T1000 (cell line): ENCODE measurements at regions not wholly inside any gene's neighbourhood (a gene's known extent, or its start where the extent isn't known, plus 50 kb on each side); places are given as distances from the start of the nearest gene placed in this dataset.

Experiments
- DNase-seq: peaks from one replicate; lab custom pipeline; 2025; ENCODE audit warnings: mixed read lengths; lab: John Stamatoyannopoulos, UW

GRCh38 chr4:175441256-175441655 lies 370.8 kb downstream of the GPM6A start:
- no peak for DNase-seq

- DNase-seq = no peak
These were observed 368.5 kb downstream of the GPM6A start for GRCh38 chr4:175443547-175443946.

- DNase-seq = no peak
These were observed 367.6 kb downstream of the GPM6A start for GRCh38 chr4:175444512-175444911.

GRCh38 chr4:175447016-175447415 lies 365.0 kb downstream of the GPM6A start:
- DNase-seq = no peak

GRCh38 chr4:175450446-175450845 lies 361.6 kb downstream of the GPM6A start:
- no peak for DNase-seq

- no peak for DNase-seq
These were observed 360.7 kb downstream of the GPM6A start for GRCh38 chr4:175451238-175451965.

- DNase-seq = no peak
These were observed 358.6 kb downstream of the GPM6A start for GRCh38 chr4:175453456-175453855.

GRCh38 chr4:175456131-175456530 lies 355.9 kb downstream of the GPM6A start:
- no peak for DNase-seq

GRCh38 chr4:175457956-175458355 lies 354.1 kb downstream of the GPM6A start:
- DNase-seq = no peak

- no peak for DNase-seq
These were observed 352.5 kb downstream of the GPM6A start for GRCh38 chr4:175459571-175459970.

- no peak for DNase-seq
These were observed 351.6 kb downstream of the GPM6A start for GRCh38 chr4:175460414-175460813.

- DNase-seq = no peak
These were observed 342.6 kb downstream of the GPM6A start for GRCh38 chr4:175469514-175469913.

GRCh38 chr4:175470131-175470530 lies 341.9 kb downstream of the GPM6A start:
- DNase-seq = no peak

- no peak for DNase-seq
These were observed 331.7 kb downstream of the GPM6A start for GRCh38 chr4:175480404-175480803.

- no peak for DNase-seq
These were observed 312.2 kb downstream of the GPM6A start for GRCh38 chr4:175499735-175500352.

GRCh38 chr4:175504318-175504717 lies 307.7 kb downstream of the GPM6A start:
- no peak for DNase-seq

- no peak for DNase-seq
These were observed 302.7 kb downstream of the GPM6A start for GRCh38 chr4:175509320-175509719.

- no peak for DNase-seq
These were observed 300.2 kb downstream of the GPM6A start for GRCh38 chr4:175511861-175512260.

GRCh38 chr4:175514174-175514573 lies 297.9 kb downstream of the GPM6A start:
- no peak for DNase-seq

- DNase-seq = no peak
These were observed 281.4 kb downstream of the GPM6A start for GRCh38 chr4:175530655-175531054.

- DNase-seq = no peak
These were observed 280.5 kb downstream of the GPM6A start for GRCh38 chr4:175531405-175532091.

GRCh38 chr4:175536852-175537453 lies 275.1 kb downstream of the GPM6A start:
- no peak for DNase-seq

GRCh38 chr4:175539498-175539897 lies 272.6 kb downstream of the GPM6A start:
- DNase-seq = no peak
